ENCODE measurements at regions not wholly inside any gene's neighbourhood (a gene's known extent, or its start where the extent isn't known, plus 50 kb on each side); places are given as distances from the start of the nearest gene placed in this dataset.

DNA sequence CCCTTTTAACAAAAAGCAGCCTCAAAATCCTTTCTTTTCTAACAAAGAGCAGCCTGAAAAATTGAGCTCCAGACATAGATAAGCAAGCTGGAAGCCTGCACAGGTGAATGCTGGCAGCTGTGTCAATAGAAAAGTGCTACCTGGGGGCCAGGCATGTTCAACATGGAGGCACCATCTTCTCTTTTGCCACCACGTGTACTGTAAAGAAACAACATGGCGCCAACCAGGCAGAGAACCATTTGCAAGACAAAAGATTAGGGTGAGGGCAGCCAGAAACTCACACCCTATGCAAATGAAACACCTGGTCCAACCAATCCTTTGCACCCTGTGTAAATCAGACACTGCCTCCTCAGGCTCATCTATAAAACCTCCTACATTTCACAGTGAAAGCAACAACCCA is 96.0 kb downstream of the ACTL7B start:
- TF ChIP-seq RFX5 (IDR thresholded peaks at IDR 0.05; ENCODE audit: low read depth, low read length) (no peak), SALL2 (CRISPR knock-in tag; IDR thresholded peaks at IDR 0.05) (no peak), ZNF788 (CRISPR knock-in tag; IDR thresholded peaks at IDR 0.05; ENCODE audit: borderline replicate concordance) (no peak), NKX3-1 (CRISPR knock-in tag; IDR thresholded peaks at IDR 0.05) (no peak), PLRG1 (conservative IDR thresholded peaks at IDR 0.05) (no peak), ARHGAP35 (CRISPR knock-in tag; IDR thresholded peaks at IDR 0.05; ENCODE audit: borderline replicate concordance) (no peak)
- TF ChIP-seq, protein P1, sequence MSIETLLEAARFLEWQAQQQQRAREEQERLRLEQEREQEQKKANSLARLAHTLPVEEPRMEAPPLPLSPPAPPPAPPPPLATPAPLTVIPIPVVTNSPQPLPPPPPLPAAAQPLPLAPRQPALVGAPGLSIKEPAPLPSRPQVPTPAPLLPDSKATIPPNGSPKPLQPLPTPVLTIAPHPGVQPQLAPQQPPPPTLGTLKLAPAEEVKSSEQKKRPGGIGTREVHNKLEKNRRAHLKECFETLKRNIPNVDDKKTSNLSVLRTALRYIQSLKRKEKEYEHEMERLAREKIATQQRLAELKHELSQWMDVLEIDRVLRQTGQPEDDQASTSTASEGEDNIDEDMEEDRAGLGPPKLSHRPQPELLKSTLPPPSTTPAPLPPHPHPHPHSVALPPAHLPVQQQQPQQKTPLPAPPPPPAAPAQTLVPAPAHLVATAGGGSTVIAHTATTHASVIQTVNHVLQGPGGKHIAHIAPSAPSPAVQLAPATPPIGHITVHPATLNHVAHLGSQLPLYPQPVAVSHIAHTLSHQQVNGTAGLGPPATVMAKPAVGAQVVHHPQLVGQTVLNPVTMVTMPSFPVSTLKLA (IDR thresholded peaks at IDR 0.05), result peak; percentile 49; the same call in 1 of the 2 replicates

DNA sequence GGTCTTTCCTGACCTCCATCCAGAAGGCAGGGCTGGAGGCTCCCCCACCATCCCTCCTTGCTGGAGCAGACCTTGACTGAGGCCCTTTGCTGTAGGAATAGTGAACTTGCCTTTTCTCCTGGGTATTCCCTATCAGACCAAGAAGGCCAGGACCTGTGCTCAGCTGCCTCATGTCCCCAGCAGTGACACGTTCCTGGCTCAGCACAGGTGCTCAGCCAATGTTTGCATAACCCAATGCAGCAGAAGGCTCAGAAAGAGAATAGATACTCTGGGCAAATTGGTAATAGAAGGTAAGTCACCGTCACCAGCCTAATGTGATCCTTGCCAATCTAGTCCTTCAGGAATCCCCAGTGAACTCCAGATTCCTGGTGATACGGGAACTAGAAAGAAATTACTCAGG is 96.4 kb downstream of the ACTL7B start:
- Histone ChIP-seq H3K36me3 (replicated peaks in 1 of 2; ENCODE audit: control insufficient read depth in 1 of 2, insufficient read depth in 2 of 2, low read length in 2 of 2) (no peaks in the 10 kb centered on the region), H3K9me3 (ENCODE audit: low read length) (no peaks in the 10 kb centered on the region), H3K9ac (ENCODE audit: insufficient read depth, low read depth, low read length) (no peak overlapping the region), H3K27ac (ENCODE audit: extremely low read length, insufficient read depth, low read length) (no peak overlapping the region), H3K27me3 (ENCODE audit: control insufficient read depth in 1 of 2, insufficient read depth in 2 of 2, low read length in 2 of 2) (no peaks in the 10 kb centered on the region), H3K4me2 (ENCODE audit: low read depth, low read length) (no peak overlapping the region), H3K4me1 (ENCODE audit: insufficient read depth, low read length) (peaks cover 16% of the 10 kb centered on the region), H2AFZ (ENCODE audit: low read length) (no peak overlapping the region), H4K20me1 (ENCODE audit: insufficient read depth, low read length) (no peaks in the 10 kb centered on the region), H3K79me2 (ENCODE audit: insufficient read depth, low read length) (no peaks in the 10 kb centered on the region), H3K4me3 (replicated peaks in 1 of 3; ENCODE audit: insufficient read depth in 1 of 3, low read depth in 2 of 3, low read length in 3 of 3) (no peak overlapping the region)
- ATAC-seq, result no peak
- CTCF ChIA-PET (ENCODE audit: low intra/inter-chr PET ratio, low total read pairs), result no interaction called here
- FAIRE-seq, result no peak
- in situ Hi-C loops (cut with HindIII; ENCODE audit: extremely low pct_ligation_motif_present, low pct_unique_long_range_greater_than_20kb) (loop anchor here (25.0 kb wide), 1 partner anchor 322 kb away; no protein-coding TSS in a partner anchor), intact Hi-C loops (cut with micrococcal nuclease; ENCODE audit: unreplicated experiment) (no loop called here)
- POLR2A ChIA-PET, result no interaction called here
- no TSS peak for BruUV-seq (replicated peaks)
- WGBS (ENCODE audit: low lambda C conversion rate), result 61% methylated on average over 2 of the region's 3 CpGs
- DNase-seq (ENCODE audit: low spot score), result no peak
- TF ChIP-seq ZNF234 (CRISPR knock-in tag; conservative IDR thresholded peaks at IDR 0.05) (no peak), TOPORS (CRISPR knock-in tag; IDR thresholded peaks at IDR 0.05) (no peak), ZSCAN30 (CRISPR knock-in tag; IDR thresholded peaks at IDR 0.05) (no peak), YEATS4 (CRISPR knock-in tag; IDR thresholded peaks at IDR 0.05; ENCODE audit: borderline replicate concordance) (no peak)
- TF ChIP-seq, protein P2, sequence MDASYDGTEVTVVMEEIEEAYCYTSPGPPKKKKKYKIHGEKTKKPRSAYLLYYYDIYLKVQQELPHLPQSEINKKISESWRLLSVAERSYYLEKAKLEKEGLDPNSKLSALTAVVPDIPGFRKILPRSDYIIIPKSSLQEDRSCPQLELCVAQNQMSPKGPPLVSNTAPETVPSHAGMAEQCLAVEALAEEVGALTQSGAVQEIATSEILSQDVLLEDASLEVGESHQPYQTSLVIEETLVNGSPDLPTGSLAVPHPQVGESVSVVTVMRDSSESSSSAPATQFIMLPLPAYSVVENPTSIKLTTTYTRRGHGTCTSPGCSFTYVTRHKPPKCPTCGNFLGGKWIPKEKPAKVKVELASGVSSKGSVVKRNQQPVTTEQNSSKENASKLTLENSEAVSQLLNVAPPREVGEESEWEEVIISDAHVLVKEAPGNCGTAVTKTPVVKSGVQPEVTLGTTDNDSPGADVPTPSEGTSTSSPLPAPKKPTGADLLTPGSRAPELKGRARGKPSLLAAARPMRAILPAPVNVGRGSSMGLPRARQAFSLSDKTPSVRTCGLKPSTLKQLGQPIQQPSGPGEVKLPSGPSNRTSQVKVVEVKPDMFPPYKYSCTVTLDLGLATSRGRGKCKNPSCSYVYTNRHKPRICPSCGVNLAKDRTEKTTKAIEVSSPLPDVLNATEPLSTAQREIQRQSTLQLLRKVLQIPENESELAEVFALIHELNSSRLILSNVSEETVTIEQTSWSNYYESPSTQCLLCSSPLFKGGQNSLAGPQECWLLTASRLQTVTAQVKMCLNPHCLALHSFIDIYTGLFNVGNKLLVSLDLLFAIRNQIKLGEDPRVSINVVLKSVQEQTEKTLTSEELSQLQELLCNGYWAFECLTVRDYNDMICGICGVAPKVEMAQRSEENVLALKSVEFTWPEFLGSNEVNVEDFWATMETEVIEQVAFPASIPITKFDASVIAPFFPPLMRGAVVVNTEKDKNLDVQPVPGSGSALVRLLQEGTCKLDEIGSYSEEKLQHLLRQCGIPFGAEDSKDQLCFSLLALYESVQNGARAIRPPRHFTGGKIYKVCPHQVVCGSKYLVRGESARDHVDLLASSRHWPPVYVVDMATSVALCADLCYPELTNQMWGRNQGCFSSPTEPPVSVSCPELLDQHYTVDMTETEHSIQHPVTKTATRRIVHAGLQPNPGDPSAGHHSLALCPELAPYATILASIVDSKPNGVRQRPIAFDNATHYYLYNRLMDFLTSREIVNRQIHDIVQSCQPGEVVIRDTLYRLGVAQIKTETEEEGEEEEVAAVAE (CRISPR knock-in tag; IDR thresholded peaks at IDR 0.05; ENCODE audit: borderline replicate concordance), result no peak

More for the DNA sequence above, 96.0 kb downstream of the ACTL7B start:
- Histone ChIP-seq H3K79me2 (ENCODE audit: insufficient read depth, low read length) (no peaks in the 10 kb centered on the region), H3K4me3 (replicated peaks in 1 of 3; ENCODE audit: insufficient read depth in 1 of 3, low read depth in 2 of 3, low read length in 3 of 3) (no peak overlapping the region), H3K9ac (ENCODE audit: insufficient read depth, low read depth, low read length) (no peak overlapping the region), H3K27me3 (ENCODE audit: control insufficient read depth in 1 of 2, insufficient read depth in 2 of 2, low read length in 2 of 2) (no peaks in the 10 kb centered on the region), H2AFZ (ENCODE audit: low read length) (no peak overlapping the region), H3K4me1 (ENCODE audit: insufficient read depth, low read length) (peaks cover 16% of the 10 kb centered on the region), H3K27ac (ENCODE audit: extremely low read length, insufficient read depth, low read length) (no peak overlapping the region), H4K20me1 (ENCODE audit: insufficient read depth, low read length) (no peaks in the 10 kb centered on the region), H3K9me3 (ENCODE audit: low read length) (no peaks in the 10 kb centered on the region), H3K4me2 (ENCODE audit: low read depth, low read length) (no peak overlapping the region), H3K36me3 (replicated peaks in 1 of 2; ENCODE audit: control insufficient read depth in 1 of 2, insufficient read depth in 2 of 2, low read length in 2 of 2) (no peaks in the 10 kb centered on the region)
- intact Hi-C loops (cut with micrococcal nuclease; ENCODE audit: unreplicated experiment) (loop anchor here (2.0 to 10.0 kb wide), 3 partner anchors 52 to 345 kb away; no protein-coding TSS in a partner anchor), in situ Hi-C loops (cut with HindIII; ENCODE audit: extremely low pct_ligation_motif_present, low pct_unique_long_range_greater_than_20kb) (loop anchor here (25.0 kb wide), 1 partner anchor 323 kb away; no protein-coding TSS in a partner anchor)
- ATAC-seq (no peak), FAIRE-seq (no peak), DNase-seq (ENCODE audit: low spot score) (no peak)
- WGBS (ENCODE audit: low lambda C conversion rate), result 29% methylated on average over 2 of the region's 2 CpGs
- ChIA-PET CTCF (ENCODE audit: low intra/inter-chr PET ratio, low total read pairs) (no interaction called here), POLR2A (no interaction called here)
- BruUV-seq (replicated peaks), result no TSS peak

All from HepG2 (cell line).